Suprapubic skin (tissue), 4 donors: ENCODE measurements at regions not wholly inside any gene's neighbourhood (a gene's known extent, or its start where the extent isn't known, plus 50 kb on each side); places are given as distances from the start of the nearest gene placed in this dataset.

Experiments used
- DNase-seq, 2 donors: peaks; one replicate each; pipeline ENCODE4 v3.0.0-alpha.2; 2019; ENCODE audit warnings: low spot score in 2 of 2
- H3K27ac ChIP-seq: fragments of 200-600 bp; sonication (generic); one replicate; pipeline ENCODE4 v1.5.1; 2019
- H3K27me3 ChIP-seq: fragments of 200-600 bp; sonication (generic); one replicate; pipeline ENCODE4 v1.5.1; 2019
- H3K36me3 ChIP-seq: fragments of 200-600 bp; sonication (generic); one replicate; pipeline ENCODE4 v1.5.1; 2019
- H3K4me1 ChIP-seq: fragments of 200-600 bp; sonication (generic); one replicate; pipeline ENCODE4 v1.5.1; 2019
- H3K4me3 ChIP-seq: fragments of 200-600 bp; sonication (generic); one replicate; pipeline ENCODE4 v1.5.1; 2019; ENCODE audit warnings: mild to moderate bottlenecking
- H3K9me3 ChIP-seq: fragments of 200-600 bp; sonication (generic); one replicate; pipeline ENCODE4 v1.5.1; 2019
- CTCF ChIP-seq, 2 donors: fragments of 200-600 bp in 1 of 2; fragments of 450-650 bp in 1 of 2; sonication (generic) in 1 of 2; IDR thresholded peaks; one replicate each; pipeline ENCODE4 v1.5.1; 2016 to 2019; ENCODE audit warnings: antibody characterized with exemption in 2 of 2, mild to moderate bottlenecking in 1 of 2, moderate library complexity in 1 of 2
- EP300 ChIP-seq: sonication (generic); formaldehyde crosslinking; IDR thresholded peaks from one replicate; pipeline ENCODE4 v1.6.1; 2017; ENCODE audit warnings: antibody characterized with exemption
- POLR2A ChIP-seq, 2 donors: fragments of 450-650 bp; IDR thresholded peaks; one replicate each; pipeline ENCODE4 v1.6.1; 2017; ENCODE audit warnings: antibody characterized with exemption in 2 of 2, mild to moderate bottlenecking in 2 of 2, moderate library complexity in 2 of 2
- POLR2AphosphoS5 ChIP-seq, 3 donors: sonication (generic); formaldehyde crosslinking; IDR thresholded peaks; one replicate each; pipeline ENCODE4 v1.6.1; 2017; ENCODE audit warnings: antibody characterized with exemption in 3 of 3
- WGBS: methylation state at CpG from one replicate; pipeline ENCODE4 v1.1.5; 2018; 5-methylcytosine and 5-hydroxymethylcytosine counted together

- Histone ChIP-seq H3K27ac (no peak overlapping the region), H3K4me1 (no peaks in the 10 kb centered on the region), H3K9me3 (no peaks in the 10 kb centered on the region), H3K4me3 (no peak overlapping the region), H3K27me3 (peaks cover 17% of the 10 kb centered on the region), H3K36me3 (no peaks in the 10 kb centered on the region)
- TF ChIP-seq POLR2A (IDR thresholded peaks at IDR 0.05) = no peak
- TF ChIP-seq CTCF (IDR thresholded peaks at IDR 0.05) = no peak
- no peak for TF ChIP-seq EP300
- no peak for TF ChIP-seq POLR2AphosphoS5 (IDR thresholded peaks at IDR 0.05)
- WGBS = 71% methylated on average over 2 of the region's 2 CpGs
- no peak for DNase-seq
Observed at GRCh38 chr14:94702629-94703028, 67.3 kb downstream of the GSC start.

GRCh38 chr14:94701861-94702370, 68.0 kb downstream of the GSC start:
- no peak overlapping the region for H3K4me3 ChIP-seq
- H3K36me3 ChIP-seq = no peaks in the 10 kb centered on the region
- peaks cover 14% of the 10 kb centered on the region for H3K27me3 ChIP-seq
- DNase-seq = no peak
- TF ChIP-seq EP300 (no peak), POLR2A (IDR thresholded peaks at IDR 0.05) (no peak), POLR2AphosphoS5 (IDR thresholded peaks at IDR 0.05) (no peak), CTCF (IDR thresholded peaks at IDR 0.05) (no peak)
- no peaks in the 10 kb centered on the region for H3K9me3 ChIP-seq
- H3K4me1 ChIP-seq = no peaks in the 10 kb centered on the region
- WGBS = 77% methylated on average over 3 of the region's 3 CpGs
- H3K27ac ChIP-seq = no peak overlapping the region

GRCh38 chr14:94700336-94700735, 69.6 kb downstream of the GSC start:
- TF ChIP-seq POLR2AphosphoS5 (IDR thresholded peaks at IDR 0.05) (no peak), CTCF (IDR thresholded peaks at IDR 0.05) (no peak), EP300 (no peak), POLR2A (IDR thresholded peaks at IDR 0.05) (no peak)
- 63% methylated on average over 8 of the region's 8 CpGs for WGBS
- H3K27me3 ChIP-seq = peaks cover 12% of the 10 kb centered on the region
- no peak for DNase-seq
- no peak overlapping the region for H3K4me3 ChIP-seq
- H3K36me3 ChIP-seq = no peaks in the 10 kb centered on the region
- no peaks in the 10 kb centered on the region for H3K9me3 ChIP-seq
- no peaks in the 10 kb centered on the region for H3K4me1 ChIP-seq
- no peak overlapping the region for H3K27ac ChIP-seq

- no peak for TF ChIP-seq POLR2AphosphoS5 (IDR thresholded peaks at IDR 0.05)
- no peak for TF ChIP-seq POLR2A (IDR thresholded peaks at IDR 0.05)
- no peak for TF ChIP-seq EP300
- no peak for TF ChIP-seq CTCF (IDR thresholded peaks at IDR 0.05)
- Histone ChIP-seq H3K27ac (no peak overlapping the region), H3K4me3 (no peak overlapping the region), H3K9me3 (no peaks in the 10 kb centered on the region), H3K27me3 (peaks cover 12% of the 10 kb centered on the region), H3K4me1 (no peaks in the 10 kb centered on the region), H3K36me3 (no peaks in the 10 kb centered on the region)
- DNase-seq = no peak
- 75% methylated on average over 9 of the region's 9 CpGs for WGBS
Observed at GRCh38 chr14:94699831-94700230, 70.1 kb downstream of the GSC start.

GRCh38 chr14:94697773-94698556, 71.9 kb downstream of the GSC start:
- no peak for DNase-seq
- H3K27me3 ChIP-seq = peaks cover 12% of the 10 kb centered on the region
- H3K9me3 ChIP-seq = no peaks in the 10 kb centered on the region
- WGBS = 74% methylated on average over 12 of the region's 12 CpGs
- no peaks in the 10 kb centered on the region for H3K36me3 ChIP-seq
- H3K4me3 ChIP-seq = no peak overlapping the region
- no peaks in the 10 kb centered on the region for H3K4me1 ChIP-seq
- TF ChIP-seq POLR2AphosphoS5 (IDR thresholded peaks at IDR 0.05) (no peak), POLR2A (IDR thresholded peaks at IDR 0.05) (no peak), EP300 (no peak), CTCF (IDR thresholded peaks at IDR 0.05) (no peak)
- no peak overlapping the region for H3K27ac ChIP-seq
